22Rv1 (cell line): ENCODE measurements at regions not wholly inside any gene's neighbourhood (a gene's known extent, or its start where the extent isn't known, plus 50 kb on each side); places are given as distances from the start of the nearest gene placed in this dataset.

Experiments
- CTCF ChIP-seq: fragments of 450-650 bp; IDR thresholded peaks from 2 replicates; pipeline ENCODE4 v1.5.1; 2017; ENCODE audit warnings: mild to moderate bottlenecking
- ZFX ChIP-seq: fragments of 450-650 bp; IDR thresholded peaks from 2 replicates; pipeline ENCODE4 v1.6.1; 2017; ENCODE audit warnings: antibody characterized with exemption, borderline replicate concordance

- TF ChIP-seq CTCF (no peak), ZFX (no peak)
Observed at GRCh38 chr2:147649286-147649685, 195.5 kb upstream of the ACVR2A start.
